Spleen (tissue), 11 donors: ENCODE measurements at regions not wholly inside any gene's neighbourhood (a gene's known extent, or its start where the extent isn't known, plus 50 kb on each side); places are given as distances from the start of the nearest gene placed in this dataset.

ENCODE experiments used
- DNase-seq: peaks from one replicate; pipeline ENCODE4 v3.0.0-alpha.2; 2020
- H3K27ac ChIP-seq, 8 donors: fragments of 200-600 bp; sonication (generic) in 7 of 8; 1 replicate in 4 of 8; 2 replicates in 4 of 8; pipeline versions ENCODE4 v1.5.0 to v1.8.0; 2016 to 2021; ENCODE audit warnings: inconsistent platforms in 4 of 8, mild to moderate bottlenecking in 4 of 8, moderate library complexity in 1 of 8
- H3K27me3 ChIP-seq, 7 donors: fragments of 200-600 bp; sonication (generic) in 6 of 7; replicated peaks in 1 of 7; 1 replicate in 4 of 7; 2 replicates in 3 of 7; pipeline versions ENCODE4 v1.5.0 to v1.8.0; 2016 to 2021; ENCODE audit warnings: inconsistent platforms in 3 of 7, mild to moderate bottlenecking in 1 of 7
- H3K36me3 ChIP-seq, 6 donors: fragments of 200-600 bp; sonication (generic) in 5 of 6; 1 replicate in 4 of 6; 2 replicates in 2 of 6; pipeline versions ENCODE4 v1.5.0 to v1.8.0; 2016 to 2021; ENCODE audit warnings: inconsistent platforms in 2 of 6
- H3K4me1 ChIP-seq, 6 donors: fragments of 200-600 bp; sonication (generic) in 5 of 6; 1 replicate in 3 of 6; 2 replicates in 3 of 6; pipeline versions ENCODE4 v1.5.0 to v1.8.0; 2016 to 2021; ENCODE audit warnings: inconsistent platforms in 3 of 6
- H3K4me3 ChIP-seq, 8 donors: fragments of 200-600 bp; sonication (generic) in 7 of 8; 1 replicate in 4 of 8; 2 replicates in 4 of 8; pipeline versions ENCODE4 v1.5.0 to v1.8.0; 2016 to 2021; ENCODE audit warnings: inconsistent platforms in 4 of 8, mild to moderate bottlenecking in 4 of 8, moderate library complexity in 2 of 8
- H3K9me3 ChIP-seq, 8 donors: fragments of 200-600 bp; sonication (generic) in 7 of 8; 1 replicate in 4 of 8; 2 replicates in 4 of 8; pipeline versions ENCODE4 v1.5.0 to v1.8.0; 2016 to 2021; ENCODE audit warnings: inconsistent platforms in 4 of 8
- CTCF ChIP-seq, 11 experiments: fragments of 200-600 bp in 7 of 11; fragments of 450-650 bp in 4 of 11; sonication (generic) in 4 of 11; IDR thresholded peaks in 8 of 11; conservative IDR thresholded peaks in 3 of 11; 1 replicate in 7 of 11; 2 replicates in 4 of 11; pipeline versions ENCODE4 v1.4.0 to v1.8.0; 2016 to 2021; ENCODE audit warnings: antibody characterized with exemption in 11 of 11, inconsistent platforms in 4 of 11, mild to moderate bottlenecking in 1 of 11
- POLR2A ChIP-seq, 3 donors: fragments of 450-650 bp; IDR thresholded peaks; one replicate each; pipeline ENCODE4 v1.5.1; 2017; ENCODE audit warnings: antibody characterized with exemption in 3 of 3, mild to moderate bottlenecking in 1 of 3
- POLR2AphosphoS5 ChIP-seq, 3 donors: sonication (generic); formaldehyde crosslinking; IDR thresholded peaks; one replicate each; pipeline ENCODE4 v1.5.1; 2017; ENCODE audit warnings: antibody characterized with exemption in 3 of 3
- WGBS, 5 donors: extraction: QIAGEN DNeasy Blood & Tissue Kit in 3 of 5; methylation state at CpG; one replicate each; pipeline versions ENCODE4 v1.1.5 to v1.1.7; 2013 to 2018; 5-methylcytosine and 5-hydroxymethylcytosine counted together
- intact Hi-C: fragments of 100-400 bp; cut with DNase I; formaldehyde crosslinking; loops from one replicate; pipeline ENCODE4 v1.15.0; 2023; ENCODE audit warnings: low total_unique reads
- donor health status: healthy with polysubstance abuse.
- donor health status: DM: no; HTN: no; CAD: no; lungs with moderate emphysema.
- donor health status: DM: no; HTN: no; CAD: no.
- donor health status: Bipolar disorder and iron deficiency.
- donor health status: healthy.
- donor health status: DM: no; HTN: no; CAD: no.
- donor health status: DM: yes; HTN: yes; CAD: no.

GRCh38 chr2:111633189-111633588, 250.8 kb downstream of the ANAPC1 start:
- no peak overlapping the region for H3K4me3 ChIP-seq
- WGBS, 5 donors, result 83 to 93% (median 91%) methylated on average over 2 of the region's 2 CpGs
- no peaks in the 10 kb centered on the region for H3K36me3 ChIP-seq
- DNase-seq, result no peak
- H3K27me3 ChIP-seq, result no peaks in the 10 kb centered on the region
- peaks cover 0 to 12% (median 4%) of the 10 kb centered on the region in 6 donors for H3K4me1 ChIP-seq
- no peak for TF ChIP-seq POLR2A (IDR thresholded peaks at IDR 0.05)
- TF ChIP-seq CTCF (IDR thresholded peaks at IDR 0.05 in 8 of 11, conservative IDR thresholded peaks at IDR 0.05 in 3 of 11), result no peak
- TF ChIP-seq POLR2AphosphoS5 (IDR thresholded peaks at IDR 0.05), result no peak
- H3K9me3 ChIP-seq, result peaks cover 0 to 48% (median 25%) of the 10 kb centered on the region in 8 donors
- intact Hi-C loops, result no loop called here
- peak overlapping the region in 1 of 8 donors; percentile 26 for H3K27ac ChIP-seq

GRCh38 chr2:111633643-111634042, 250.3 kb downstream of the ANAPC1 start:
- Histone ChIP-seq H3K4me1 (peaks cover 0 to 12% (median 4%) of the 10 kb centered on the region in 6 donors), H3K36me3 (no peaks in the 10 kb centered on the region), H3K27me3 (no peaks in the 10 kb centered on the region), H3K9me3 (peaks cover 0 to 48% (median 21%) of the 10 kb centered on the region in 8 donors), H3K27ac (no peak overlapping the region), H3K4me3 (no peak overlapping the region)
- no peak for DNase-seq
- TF ChIP-seq POLR2AphosphoS5 (IDR thresholded peaks at IDR 0.05) (no peak), POLR2A (IDR thresholded peaks at IDR 0.05) (no peak)
- intact Hi-C loops, result no loop called here
- WGBS, 5 donors, result 32 to 57% (median 49%) methylated on average over 6 of the region's 6 CpGs

GRCh38 chr2:111634050-111634794, 249.8 kb downstream of the ANAPC1 start:
- Histone ChIP-seq H3K27me3 (no peaks in the 10 kb centered on the region), H3K36me3 (no peaks in the 10 kb centered on the region), H3K9me3 (peaks cover 0 to 47% (median 15%) of the 10 kb centered on the region in 8 donors), H3K4me3 (no peak overlapping the region), H3K27ac (no peak overlapping the region), H3K4me1 (peaks cover 0 to 12% (median 4%) of the 10 kb centered on the region in 6 donors)
- TF ChIP-seq POLR2AphosphoS5 (IDR thresholded peaks at IDR 0.05) (no peak), POLR2A (IDR thresholded peaks at IDR 0.05) (no peak), CTCF (IDR thresholded peaks at IDR 0.05 in 8 of 11, conservative IDR thresholded peaks at IDR 0.05 in 3 of 11) (no peak)
- 60 to 79% (median 64%) methylated on average over 2 of the region's 2 CpGs for WGBS, 5 donors
- no peak for DNase-seq
- intact Hi-C loops, result no loop called here

- TF ChIP-seq POLR2A (IDR thresholded peaks at IDR 0.05), result no peak
- WGBS, 5 donors, result 87 to 96% (median 93%) methylated on average over 4 of the region's 4 CpGs
- Histone ChIP-seq H3K36me3 (no peaks in the 10 kb centered on the region), H3K4me1 (peaks cover 0 to 12% (median 4%) of the 10 kb centered on the region in 6 donors), H3K4me3 (no peak overlapping the region), H3K27me3 (no peaks in the 10 kb centered on the region), H3K27ac (no peak overlapping the region), H3K9me3 (peaks cover 0 to 38% (median 7%) of the 10 kb centered on the region in 8 donors)
- intact Hi-C loops, result no loop called here
- DNase-seq, result no peak
These were observed 248.9 kb downstream of the ANAPC1 start for GRCh38 chr2:111634995-111635538.

GRCh38 chr2:111636905-111637304, 247.1 kb downstream of the ANAPC1 start:
- no peak for TF ChIP-seq CTCF (IDR thresholded peaks at IDR 0.05 in 8 of 11, conservative IDR thresholded peaks at IDR 0.05 in 3 of 11)
- TF ChIP-seq POLR2A (IDR thresholded peaks at IDR 0.05), result no peak
- no peak for TF ChIP-seq POLR2AphosphoS5 (IDR thresholded peaks at IDR 0.05)
- no peak overlapping the region for H3K27ac ChIP-seq

More at GRCh38 chr2:111636905-111637304, 247.1 kb downstream of the ANAPC1 start:
- intact Hi-C loops, result no loop called here
- Histone ChIP-seq H3K4me1 (peaks cover 0 to 12% (median 4%) of the 10 kb centered on the region in 6 donors), H3K27me3 (no peaks in the 10 kb centered on the region), H3K9me3 (peaks cover 0 to 25% (median 0%) of the 10 kb centered on the region in 8 donors), H3K4me3 (no peak overlapping the region), H3K36me3 (no peaks in the 10 kb centered on the region)
- WGBS, 5 donors, result 84 to 95% (median 93%) methylated on average over 5 of the region's 5 CpGs
- DNase-seq, result no peak
